ENCODE measurements at regions not wholly inside any gene's neighbourhood (a gene's known extent, or its start where the extent isn't known, plus 50 kb on each side); places are given as distances from the start of the nearest gene placed in this dataset.

- TF ChIP-seq SP1 (IDR thresholded peaks at IDR 0.05) (no peak), EGR1 (IDR thresholded peaks at IDR 0.05; ENCODE audit: low read depth in 2 of 2) (no peak), RAD21 (IDR thresholded peaks at IDR 0.05) (no peak), GABPA (IDR thresholded peaks at IDR 0.05 in 1 of 2, conservative IDR thresholded peaks at IDR 0.05 in 1 of 2) (no peak), FOXA1 (IDR thresholded peaks at IDR 0.05) (no peak), NR2F2 (IDR thresholded peaks at IDR 0.05) (no peak), TAF1 (conservative IDR thresholded peaks at IDR 0.05) (no peak)
- TF ChIP-seq, protein P1, sequence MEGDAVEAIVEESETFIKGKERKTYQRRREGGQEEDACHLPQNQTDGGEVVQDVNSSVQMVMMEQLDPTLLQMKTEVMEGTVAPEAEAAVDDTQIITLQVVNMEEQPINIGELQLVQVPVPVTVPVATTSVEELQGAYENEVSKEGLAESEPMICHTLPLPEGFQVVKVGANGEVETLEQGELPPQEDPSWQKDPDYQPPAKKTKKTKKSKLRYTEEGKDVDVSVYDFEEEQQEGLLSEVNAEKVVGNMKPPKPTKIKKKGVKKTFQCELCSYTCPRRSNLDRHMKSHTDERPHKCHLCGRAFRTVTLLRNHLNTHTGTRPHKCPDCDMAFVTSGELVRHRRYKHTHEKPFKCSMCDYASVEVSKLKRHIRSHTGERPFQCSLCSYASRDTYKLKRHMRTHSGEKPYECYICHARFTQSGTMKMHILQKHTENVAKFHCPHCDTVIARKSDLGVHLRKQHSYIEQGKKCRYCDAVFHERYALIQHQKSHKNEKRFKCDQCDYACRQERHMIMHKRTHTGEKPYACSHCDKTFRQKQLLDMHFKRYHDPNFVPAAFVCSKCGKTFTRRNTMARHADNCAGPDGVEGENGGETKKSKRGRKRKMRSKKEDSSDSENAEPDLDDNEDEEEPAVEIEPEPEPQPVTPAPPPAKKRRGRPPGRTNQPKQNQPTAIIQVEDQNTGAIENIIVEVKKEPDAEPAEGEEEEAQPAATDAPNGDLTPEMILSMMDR (IDR thresholded peaks at IDR 0.05; ENCODE audit: low read depth, low read length, missing input control) = no peak
- TF ChIP-seq, protein P2, sequence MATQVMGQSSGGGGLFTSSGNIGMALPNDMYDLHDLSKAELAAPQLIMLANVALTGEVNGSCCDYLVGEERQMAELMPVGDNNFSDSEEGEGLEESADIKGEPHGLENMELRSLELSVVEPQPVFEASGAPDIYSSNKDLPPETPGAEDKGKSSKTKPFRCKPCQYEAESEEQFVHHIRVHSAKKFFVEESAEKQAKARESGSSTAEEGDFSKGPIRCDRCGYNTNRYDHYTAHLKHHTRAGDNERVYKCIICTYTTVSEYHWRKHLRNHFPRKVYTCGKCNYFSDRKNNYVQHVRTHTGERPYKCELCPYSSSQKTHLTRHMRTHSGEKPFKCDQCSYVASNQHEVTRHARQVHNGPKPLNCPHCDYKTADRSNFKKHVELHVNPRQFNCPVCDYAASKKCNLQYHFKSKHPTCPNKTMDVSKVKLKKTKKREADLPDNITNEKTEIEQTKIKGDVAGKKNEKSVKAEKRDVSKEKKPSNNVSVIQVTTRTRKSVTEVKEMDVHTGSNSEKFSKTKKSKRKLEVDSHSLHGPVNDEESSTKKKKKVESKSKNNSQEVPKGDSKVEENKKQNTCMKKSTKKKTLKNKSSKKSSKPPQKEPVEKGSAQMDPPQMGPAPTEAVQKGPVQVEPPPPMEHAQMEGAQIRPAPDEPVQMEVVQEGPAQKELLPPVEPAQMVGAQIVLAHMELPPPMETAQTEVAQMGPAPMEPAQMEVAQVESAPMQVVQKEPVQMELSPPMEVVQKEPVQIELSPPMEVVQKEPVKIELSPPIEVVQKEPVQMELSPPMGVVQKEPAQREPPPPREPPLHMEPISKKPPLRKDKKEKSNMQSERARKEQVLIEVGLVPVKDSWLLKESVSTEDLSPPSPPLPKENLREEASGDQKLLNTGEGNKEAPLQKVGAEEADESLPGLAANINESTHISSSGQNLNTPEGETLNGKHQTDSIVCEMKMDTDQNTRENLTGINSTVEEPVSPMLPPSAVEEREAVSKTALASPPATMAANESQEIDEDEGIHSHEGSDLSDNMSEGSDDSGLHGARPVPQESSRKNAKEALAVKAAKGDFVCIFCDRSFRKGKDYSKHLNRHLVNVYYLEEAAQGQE (IDR thresholded peaks at IDR 0.05) = no peak
Observed at GRCh38 chr2:44886414-44886813, 55.1 kb upstream of the SIX3 start.
